HG03520 (cell line): ENCODE measurements at regions not wholly inside any gene's neighbourhood (a gene's known extent, or its start where the extent isn't known, plus 50 kb on each side); places are given as distances from the start of the nearest gene placed in this dataset.

Experiments used
- ATAC-seq: cut with Tn5 transposase; IDR thresholded peaks from one replicate; pipeline ENCODE4 v1.9.1; 2021; ENCODE audit warnings: mild to moderate bottlenecking, moderate library complexity; ENCODE audit not compliant: unreplicated experiment

GRCh38 chr5:54746777-54747398 lies 229.3 kb downstream of the SNX18 start:
- ATAC-seq = no peak

GRCh38 chr5:54746346-54746745 lies 228.8 kb downstream of the SNX18 start:
- ATAC-seq = no peak

GRCh38 chr5:54745599-54745998 lies 228.0 kb downstream of the SNX18 start:
- no peak for ATAC-seq

GRCh38 chr5:54743997-54744788 lies 226.6 kb downstream of the SNX18 start:
- ATAC-seq = peak; percentile 75

GRCh38 chr5:54743581-54743980 lies 226.0 kb downstream of the SNX18 start:
- no peak for ATAC-seq

- ATAC-seq = no peak
Observed at GRCh38 chr5:54742417-54742891, 224.9 kb downstream of the SNX18 start.

- no peak for ATAC-seq
Observed at GRCh38 chr5:54741711-54742110, 224.2 kb downstream of the SNX18 start.

GRCh38 chr5:54740141-54740540 lies 222.6 kb downstream of the SNX18 start:
- no peak for ATAC-seq

GRCh38 chr5:54739371-54739770 lies 221.8 kb downstream of the SNX18 start:
- no peak for ATAC-seq

- ATAC-seq = no peak
Observed at GRCh38 chr5:54738973-54739367, 221.4 kb downstream of the SNX18 start.

GRCh38 chr5:54738118-54738972 lies 220.8 kb downstream of the SNX18 start:
- ATAC-seq = no peak

- ATAC-seq = no peak
Observed at GRCh38 chr5:54736003-54736797, 218.6 kb downstream of the SNX18 start.

GRCh38 chr5:54733101-54733500 lies 215.5 kb downstream of the SNX18 start:
- no peak for ATAC-seq

- no peak for ATAC-seq
Observed at GRCh38 chr5:54732108-54732507, 214.5 kb downstream of the SNX18 start.

GRCh38 chr5:54728588-54728915 lies 211.0 kb downstream of the SNX18 start:
- no peak for ATAC-seq

- ATAC-seq = no peak
Observed at GRCh38 chr5:54727874-54728587, 210.5 kb downstream of the SNX18 start.

GRCh38 chr5:54725391-54726280 lies 208.1 kb downstream of the SNX18 start:
- no peak for ATAC-seq

GRCh38 chr5:54722846-54723433 lies 205.4 kb downstream of the SNX18 start:
- no peak for ATAC-seq
